ENCODE measurements at regions not wholly inside any gene's neighbourhood (a gene's known extent, or its start where the extent isn't known, plus 50 kb on each side); places are given as distances from the start of the nearest gene placed in this dataset.

GRCh38 chr10:62462461-62462860 is 88.3 kb downstream of the ZNF365 start:
- DNase-seq (ENCODE audit: low read depth, low spot score) = no peak
- H3K36me3 ChIP-seq (ENCODE audit: insufficient read depth, low read length) = no peaks in the 10 kb centered on the region
- H3K9ac ChIP-seq (ENCODE audit: insufficient read length) = no peak overlapping the region
- H3K27ac ChIP-seq = no peak overlapping the region
- H3K9me3 ChIP-seq (ENCODE audit: low read depth, low read length) = no peaks in the 10 kb centered on the region
- TF ChIP-seq FOXP2 (optimal IDR thresholded peaks at IDR 0.05; ENCODE audit: control extremely low read depth, extremely low read length, insufficient read depth) (no peak), EZH2 (IDR thresholded peaks at IDR 0.05) (no peak), POLR2AphosphoS5 (IDR thresholded peaks at IDR 0.05; ENCODE audit: borderline replicate concordance, low read depth, low read length) (no peak)
- no peak overlapping the region for H3K4me3 ChIP-seq

GRCh38 chr10:62463364-62463763 is 89.2 kb downstream of the ZNF365 start:
- Histone ChIP-seq H3K9me3 (ENCODE audit: low read depth, low read length) (no peaks in the 10 kb centered on the region), H3K9ac (ENCODE audit: insufficient read length) (no peak overlapping the region), H3K36me3 (ENCODE audit: insufficient read depth, low read length) (no peaks in the 10 kb centered on the region), H3K27ac (no peak overlapping the region), H3K4me3 (no peak overlapping the region)
- TF ChIP-seq POLR2AphosphoS5 (IDR thresholded peaks at IDR 0.05; ENCODE audit: borderline replicate concordance, low read depth, low read length) (no peak), EZH2 (IDR thresholded peaks at IDR 0.05) (no peak), FOXP2 (optimal IDR thresholded peaks at IDR 0.05; ENCODE audit: control extremely low read depth, extremely low read length, insufficient read depth) (no peak)
- no peak for DNase-seq (ENCODE audit: low read depth, low spot score)

GRCh38 chr10:62464308-62464707 is 90.1 kb downstream of the ZNF365 start:
- TF ChIP-seq EZH2 (IDR thresholded peaks at IDR 0.05) (no peak), POLR2AphosphoS5 (IDR thresholded peaks at IDR 0.05; ENCODE audit: borderline replicate concordance, low read depth, low read length) (no peak), FOXP2 (optimal IDR thresholded peaks at IDR 0.05; ENCODE audit: control extremely low read depth, extremely low read length, insufficient read depth) (no peak)
- DNase-seq (ENCODE audit: low read depth, low spot score) = no peak
- H3K9me3 ChIP-seq (ENCODE audit: low read depth, low read length) = no peaks in the 10 kb centered on the region

GRCh38 chr10:62466590-62466989 is 92.4 kb downstream of the ZNF365 start:
- H3K9ac ChIP-seq (ENCODE audit: insufficient read length) = no peak overlapping the region
- no peaks in the 10 kb centered on the region for H3K36me3 ChIP-seq (ENCODE audit: insufficient read depth, low read length)
- no peak for DNase-seq (ENCODE audit: low read depth, low spot score)
- H3K9me3 ChIP-seq (ENCODE audit: low read depth, low read length) = no peaks in the 10 kb centered on the region
- TF ChIP-seq POLR2AphosphoS5 (IDR thresholded peaks at IDR 0.05; ENCODE audit: borderline replicate concordance, low read depth, low read length) = no peak
- no peak overlapping the region for H3K4me3 ChIP-seq
- no peak overlapping the region for H3K27ac ChIP-seq

More at GRCh38 chr10:62464308-62464707, 90.1 kb downstream of the ZNF365 start:
- Histone ChIP-seq H3K27ac (no peak overlapping the region), H3K4me3 (no peak overlapping the region), H3K9ac (ENCODE audit: insufficient read length) (no peak overlapping the region), H3K36me3 (ENCODE audit: insufficient read depth, low read length) (no peaks in the 10 kb centered on the region)

DNA sequence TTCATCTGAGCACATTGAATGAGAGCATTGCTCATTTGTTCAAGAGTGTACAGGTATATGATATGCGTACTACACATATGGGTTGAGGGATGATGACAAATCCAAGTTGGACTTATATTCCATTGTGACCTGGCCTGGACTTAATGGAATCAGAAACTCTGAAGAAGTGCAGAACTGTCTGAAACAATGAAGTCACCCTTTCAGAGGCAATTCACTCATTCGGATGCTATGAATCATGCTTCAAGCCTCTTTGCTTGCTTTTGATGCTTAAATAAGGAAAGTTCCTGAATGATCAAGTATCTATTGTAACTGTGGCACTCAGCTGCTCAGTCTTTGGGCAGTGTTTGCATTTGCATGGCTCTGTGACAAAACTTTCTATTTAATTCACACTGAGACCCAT is 93.4 kb downstream of the ZNF365 start:
- no peak for DNase-seq (ENCODE audit: low read depth, low spot score)
- Histone ChIP-seq H3K36me3 (ENCODE audit: insufficient read depth, low read length) (no peaks in the 10 kb centered on the region), H3K9ac (ENCODE audit: insufficient read length) (no peak overlapping the region), H3K4me3 (no peak overlapping the region), H3K27ac (no peak overlapping the region), H3K9me3 (ENCODE audit: low read depth, low read length) (no peaks in the 10 kb centered on the region)
- TF ChIP-seq POLR2AphosphoS5 (IDR thresholded peaks at IDR 0.05; ENCODE audit: borderline replicate concordance, low read depth, low read length) (no peak), FOXP2 (optimal IDR thresholded peaks at IDR 0.05; ENCODE audit: control extremely low read depth, extremely low read length, insufficient read depth) (no peak), EZH2 (IDR thresholded peaks at IDR 0.05) (no peak)

- no peak overlapping the region for H3K4me3 ChIP-seq
- no peak for TF ChIP-seq FOXP2 (optimal IDR thresholded peaks at IDR 0.05; ENCODE audit: control extremely low read depth, extremely low read length, insufficient read depth)
- H3K36me3 ChIP-seq (ENCODE audit: insufficient read depth, low read length) = no peaks in the 10 kb centered on the region
- no peak for DNase-seq (ENCODE audit: low read depth, low spot score)
- H3K27ac ChIP-seq = no peak overlapping the region
- H3K9me3 ChIP-seq (ENCODE audit: low read depth, low read length) = no peaks in the 10 kb centered on the region
- H3K9ac ChIP-seq (ENCODE audit: insufficient read length) = no peak overlapping the region
Observed at GRCh38 chr10:62471711-62472110, 97.5 kb downstream of the ZNF365 start.

DNA sequence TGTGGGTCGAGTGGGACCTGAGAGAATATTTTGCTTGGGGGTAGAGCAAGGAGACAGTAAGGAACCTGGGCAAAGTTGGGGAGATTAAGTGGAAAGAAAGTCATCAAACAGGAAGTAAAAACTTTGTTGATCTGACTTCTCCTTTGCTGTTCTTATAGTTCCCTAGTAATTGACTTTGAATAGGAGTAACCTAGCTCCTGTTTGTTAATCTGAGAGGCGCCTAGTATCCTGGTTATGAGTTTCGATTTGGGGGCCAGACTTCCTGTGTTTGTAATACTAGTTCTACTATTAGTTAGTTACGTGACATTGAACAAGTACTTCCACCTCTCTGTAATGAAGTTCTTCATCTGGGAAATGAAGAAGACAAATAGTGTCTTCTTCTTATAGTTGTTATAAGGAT is 99.1 kb downstream of the ZNF365 start:
- no peak for DNase-seq (ENCODE audit: low read depth, low spot score)
- Histone ChIP-seq H3K4me3 (no peak overlapping the region), H3K9ac (ENCODE audit: insufficient read length) (no peak overlapping the region), H3K36me3 (ENCODE audit: insufficient read depth, low read length) (no peaks in the 10 kb centered on the region), H3K27ac (no peak overlapping the region), H3K9me3 (ENCODE audit: low read depth, low read length) (no peaks in the 10 kb centered on the region)
- no peak for TF ChIP-seq EZH2 (IDR thresholded peaks at IDR 0.05)
- TF ChIP-seq POLR2AphosphoS5 (IDR thresholded peaks at IDR 0.05; ENCODE audit: borderline replicate concordance, low read depth, low read length) = no peak
- no peak for TF ChIP-seq FOXP2 (optimal IDR thresholded peaks at IDR 0.05; ENCODE audit: control extremely low read depth, extremely low read length, insufficient read depth)

DNA sequence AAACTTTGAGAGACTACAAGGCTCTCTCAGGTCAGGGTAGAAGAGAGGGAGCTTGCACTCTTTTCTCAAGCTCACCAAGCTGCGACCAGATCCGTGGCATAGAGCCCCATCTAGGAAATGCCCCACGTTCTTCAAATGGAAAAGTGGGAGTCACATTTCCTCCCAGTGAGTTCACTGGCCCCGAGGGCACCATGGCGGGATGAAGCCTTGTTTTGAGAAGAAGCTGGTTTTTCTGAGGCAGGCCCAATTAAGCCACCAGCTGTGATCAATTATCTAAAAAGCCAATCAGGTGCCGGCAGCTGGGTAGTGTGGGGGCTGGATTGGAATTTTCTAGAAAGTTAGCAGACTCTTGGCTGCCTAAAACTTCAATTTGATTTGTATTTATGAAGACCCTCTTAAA is 101.4 kb downstream of the ZNF365 start:
- Histone ChIP-seq H3K27ac (no peak overlapping the region), H3K36me3 (ENCODE audit: insufficient read depth, low read length) (no peaks in the 10 kb centered on the region), H3K9ac (ENCODE audit: insufficient read length) (no peak overlapping the region), H3K9me3 (ENCODE audit: low read depth, low read length) (no peaks in the 10 kb centered on the region), H3K4me3 (no peak overlapping the region)
- TF ChIP-seq EZH2 (IDR thresholded peaks at IDR 0.05) (no peak), POLR2AphosphoS5 (IDR thresholded peaks at IDR 0.05; ENCODE audit: borderline replicate concordance, low read depth, low read length) (no peak), FOXP2 (optimal IDR thresholded peaks at IDR 0.05; ENCODE audit: control extremely low read depth, extremely low read length, insufficient read depth) (no peak)
- no peak for DNase-seq (ENCODE audit: low read depth, low spot score)

- no peaks in the 10 kb centered on the region for H3K9me3 ChIP-seq (ENCODE audit: low read depth, low read length)
- no peaks in the 10 kb centered on the region for H3K36me3 ChIP-seq (ENCODE audit: insufficient read depth, low read length)
- DNase-seq (ENCODE audit: low read depth, low spot score) = no peak
- no peak overlapping the region for H3K4me3 ChIP-seq
- no peak overlapping the region for H3K9ac ChIP-seq (ENCODE audit: insufficient read length)
- TF ChIP-seq FOXP2 (optimal IDR thresholded peaks at IDR 0.05; ENCODE audit: control extremely low read depth, extremely low read length, insufficient read depth) (no peak), POLR2AphosphoS5 (IDR thresholded peaks at IDR 0.05; ENCODE audit: borderline replicate concordance, low read depth, low read length) (no peak), EZH2 (IDR thresholded peaks at IDR 0.05) (no peak)
- no peak overlapping the region for H3K27ac ChIP-seq
Observed at GRCh38 chr10:62479523-62479922, 105.4 kb downstream of the ZNF365 start.
